NCI-H2196 treated with DMSO at 0.1 percent for 48 hours (cell line): ENCODE measurements at regions not wholly inside any gene's neighbourhood (a gene's known extent, or its start where the extent isn't known, plus 50 kb on each side); places are given as distances from the start of the nearest gene placed in this dataset.
"Not testable (repeated sequence)": the region's sequence is repeated elsewhere in the genome, so short reads cannot be mapped to it uniquely, and the experiment has no call there.

ENCODE experiments used
- DNase-seq: peaks from one replicate; lab custom pipeline; 2025; ENCODE audit not compliant: unreplicated experiment; lab: John Stamatoyannopoulos, UW

DNA sequence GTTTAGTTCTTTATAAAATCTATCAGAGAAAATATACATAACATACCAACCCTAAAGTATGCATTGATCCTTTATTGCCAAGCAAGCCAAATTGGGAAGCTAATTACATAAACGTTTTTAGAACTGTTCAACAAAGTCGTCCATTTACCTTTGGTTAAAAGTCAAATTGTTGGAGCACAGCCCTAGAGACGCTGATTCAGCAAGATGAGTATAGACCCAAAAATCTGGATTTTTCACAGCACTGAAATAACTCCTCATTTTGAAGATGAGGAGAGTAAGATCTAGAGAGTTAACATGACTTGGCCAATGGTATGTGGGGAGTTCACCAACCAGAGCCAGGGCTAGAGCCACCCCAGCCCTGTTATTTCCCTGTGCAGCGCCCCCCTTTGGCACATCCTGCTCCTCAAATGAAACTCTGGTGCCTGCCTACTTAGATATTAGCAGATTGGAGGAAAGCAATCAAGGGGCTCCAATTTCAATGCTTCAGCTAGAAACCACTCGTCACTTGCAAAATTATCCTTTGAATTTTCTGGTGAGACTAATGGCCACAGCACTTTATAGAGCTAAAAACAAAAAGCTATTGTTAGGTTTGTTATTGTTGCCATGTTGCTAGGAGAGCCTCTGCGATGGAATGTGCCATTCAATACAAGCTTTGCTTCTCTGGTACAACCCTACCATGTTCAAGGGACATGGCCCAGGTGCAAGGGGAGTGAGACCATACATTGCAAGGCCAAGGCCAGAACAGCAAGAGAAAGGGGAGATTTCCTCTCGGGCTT is 132.6 kb upstream of the ZEB1 start:
- DNase-seq = no peak

DNA sequence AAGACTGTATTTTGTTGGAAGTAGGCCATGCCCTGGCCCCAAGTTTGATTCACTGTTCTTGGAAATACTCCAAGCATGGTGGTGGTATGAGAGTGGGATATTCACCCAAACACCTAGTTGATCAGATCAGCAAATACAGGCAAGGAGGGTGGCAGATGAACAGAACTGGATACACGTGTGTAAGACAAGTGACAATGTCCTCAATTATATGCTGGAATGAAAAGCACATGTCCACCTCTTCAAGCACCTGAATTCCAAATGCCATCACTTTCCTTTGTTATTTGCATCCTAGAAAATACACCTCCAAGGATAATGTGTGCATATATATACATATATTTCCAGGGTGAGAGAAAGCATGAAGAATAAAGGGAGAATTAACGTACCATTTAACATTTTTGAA is 131.8 kb upstream of the ZEB1 start:
- no peak for DNase-seq

DNA sequence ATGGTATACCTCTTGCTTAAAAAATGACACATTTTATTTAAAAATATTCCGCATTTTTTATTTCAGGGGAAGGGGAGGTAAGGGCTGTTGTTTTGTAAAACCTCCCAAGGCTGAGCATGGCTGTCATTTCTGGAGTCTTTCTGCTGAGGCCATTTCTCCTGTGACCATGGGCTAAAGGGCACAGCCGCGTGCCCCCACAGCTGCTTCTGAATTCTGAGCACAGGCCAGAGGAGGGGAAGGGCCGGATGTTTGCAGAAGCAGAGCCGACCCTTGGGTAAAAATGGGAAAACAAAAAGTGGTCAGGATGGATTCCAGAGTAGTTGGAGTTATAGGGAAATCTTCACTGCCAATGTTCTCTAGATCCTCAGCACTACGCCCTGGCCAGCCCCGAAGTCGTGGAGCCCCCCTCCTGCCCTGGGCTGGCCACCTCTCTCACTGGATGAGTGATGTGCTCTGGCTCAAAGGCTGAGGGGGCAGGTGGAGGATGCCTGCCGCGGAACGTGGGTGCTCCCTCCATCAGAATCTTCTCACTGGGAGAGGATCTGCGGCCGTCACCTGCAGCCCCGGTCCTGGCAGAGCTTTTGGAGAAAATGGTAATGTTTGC is 131.3 kb upstream of the ZEB1 start:
- DNase-seq = no peak

DNA sequence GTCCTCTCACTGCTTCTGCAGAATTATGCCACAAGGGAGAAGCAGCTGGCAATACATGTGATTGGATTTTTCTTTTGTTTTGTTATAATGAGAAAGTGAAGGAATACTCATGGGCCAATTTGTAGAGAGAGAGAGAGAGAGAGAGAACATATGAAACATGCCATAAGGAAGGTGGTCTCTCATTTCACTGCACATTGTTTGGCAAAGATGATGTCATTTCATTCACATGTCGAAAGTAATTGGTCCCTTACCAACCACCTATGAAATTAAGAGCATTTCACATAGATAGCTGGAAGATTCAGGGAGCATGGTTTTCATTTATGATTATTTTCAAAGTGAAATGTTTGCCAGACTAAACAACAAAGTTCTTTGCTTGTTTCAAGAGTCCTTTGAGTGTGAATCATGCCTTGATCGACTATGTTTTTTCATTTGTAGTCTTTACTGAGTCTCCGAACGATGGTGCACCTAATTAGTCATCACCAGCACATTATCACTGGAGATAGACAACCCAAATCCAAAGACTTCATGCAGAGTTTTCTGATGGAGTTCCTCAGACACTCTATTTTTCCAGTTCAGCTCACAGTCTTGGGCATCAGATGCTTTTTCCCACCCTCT is 130.1 kb upstream of the ZEB1 start:
- no peak for DNase-seq

DNA sequence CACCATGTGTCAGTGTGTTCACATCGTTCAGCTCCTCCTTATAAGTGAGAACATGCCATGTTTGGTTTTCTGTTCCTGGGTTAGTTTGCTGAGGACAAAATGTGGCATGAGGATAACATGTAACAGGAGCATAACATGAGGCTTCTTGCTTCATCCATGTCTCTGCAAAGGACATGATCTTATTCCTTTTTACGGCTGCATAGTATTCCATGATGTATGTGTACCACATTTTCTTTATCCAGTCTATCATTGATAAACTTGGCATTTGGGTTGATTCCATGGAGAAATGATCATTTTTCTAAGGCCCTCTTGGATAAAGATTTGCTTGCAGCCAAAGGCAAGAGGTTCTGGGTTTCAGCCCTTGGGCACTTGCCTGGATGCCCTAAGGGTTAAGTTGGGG is 128.5 kb upstream of the ZEB1 start:
- DNase-seq = no peak

DNA sequence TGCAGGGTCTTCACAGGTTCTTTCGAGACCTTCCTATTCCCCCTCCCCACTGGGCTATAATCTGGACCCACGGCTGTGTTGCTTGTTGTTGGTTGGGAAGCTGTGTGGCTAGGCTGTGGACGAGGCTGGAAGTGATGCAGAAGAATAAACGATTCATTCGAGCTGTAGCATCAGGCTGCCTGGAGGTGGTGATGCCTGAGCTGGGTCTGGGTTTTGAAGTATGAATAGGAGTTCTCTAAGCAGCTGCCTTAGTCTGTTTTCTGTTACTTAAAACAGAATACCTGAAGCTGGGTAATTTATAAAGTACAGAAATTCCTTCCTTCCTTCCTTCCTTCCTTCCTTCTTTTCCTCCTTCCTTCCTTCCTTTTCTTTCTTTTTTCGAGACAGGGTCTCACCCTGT is 126.5 kb upstream of the ZEB1 start:
- DNase-seq = no peak

DNA sequence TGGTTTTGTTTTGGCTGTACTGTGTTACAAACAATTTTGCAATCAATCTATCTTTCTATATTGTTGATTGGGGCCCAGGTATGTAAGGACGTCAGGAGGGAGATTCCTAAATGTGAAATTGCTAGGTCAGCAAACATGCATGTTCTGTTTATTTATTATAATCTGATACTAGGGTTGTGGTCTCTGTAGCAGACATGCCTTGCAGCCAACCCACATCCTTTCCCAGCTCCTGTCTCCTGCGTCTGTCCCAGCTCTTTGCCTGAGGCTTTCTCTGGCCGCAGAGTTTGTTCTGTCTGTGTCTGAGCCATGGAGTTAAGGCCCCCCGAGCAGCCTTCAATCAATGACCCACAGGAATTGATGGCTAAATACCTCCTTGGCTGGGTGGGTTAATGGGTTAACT is 124.0 kb upstream of the ZEB1 start:
- no peak for DNase-seq

DNA sequence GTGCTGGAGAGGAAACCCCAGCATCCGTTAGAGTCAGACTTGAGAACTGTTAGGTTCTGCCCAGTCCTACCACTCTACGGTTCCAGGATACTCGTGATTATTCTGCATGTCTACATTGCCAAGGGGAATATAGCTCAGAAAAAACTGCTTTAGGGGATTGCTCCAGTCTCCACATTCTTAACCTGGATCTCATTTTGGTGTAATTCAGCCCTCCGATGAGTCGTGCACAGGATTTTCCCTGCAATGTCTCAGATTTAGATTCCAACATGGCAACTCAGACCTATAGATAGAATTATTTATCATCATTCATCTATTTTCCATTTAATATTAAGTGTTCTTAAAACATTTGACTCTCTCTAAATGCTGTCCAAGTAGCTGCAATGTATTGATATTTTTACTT is 121.1 kb upstream of the ZEB1 start:
- no peak for DNase-seq

DNA sequence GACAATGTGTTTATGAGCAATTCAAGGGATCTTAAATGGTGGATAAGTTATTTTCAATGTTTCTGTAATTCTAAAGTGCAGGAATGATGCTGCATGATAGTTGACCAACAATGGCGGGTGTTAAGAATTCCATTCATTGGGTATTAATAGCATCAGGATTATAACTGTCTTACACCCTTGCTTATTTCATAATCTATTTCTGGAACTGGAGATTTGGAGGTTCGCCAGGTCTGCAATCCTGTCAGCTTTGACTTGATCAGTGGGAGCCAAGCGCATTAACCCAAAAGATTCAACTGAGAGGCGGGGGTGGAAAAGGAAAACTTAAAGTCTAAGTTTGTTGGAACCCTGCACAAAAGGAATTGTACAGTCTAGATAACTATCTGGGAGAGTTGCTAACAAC is 114.9 kb upstream of the ZEB1 start:
- DNase-seq = no peak

DNA sequence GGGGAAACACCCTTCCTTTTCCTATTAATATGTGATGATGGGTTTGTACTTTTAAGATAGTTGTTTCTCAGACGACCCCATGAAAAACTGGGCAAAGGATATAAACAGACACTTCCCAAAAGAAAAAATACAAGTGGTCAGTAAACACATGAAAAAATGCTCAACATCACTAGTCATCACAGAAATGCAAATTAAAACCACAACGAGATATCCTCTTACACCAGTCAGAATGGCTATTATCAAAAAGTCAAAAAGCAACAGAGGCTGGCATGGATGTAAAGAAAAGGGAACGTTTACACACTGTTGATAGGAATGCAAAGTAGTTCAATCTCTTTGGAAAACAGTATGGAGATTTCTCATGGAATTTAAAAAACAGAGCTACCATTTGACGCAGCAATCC is 111.4 kb upstream of the ZEB1 start:
- DNase-seq = no peak

DNA sequence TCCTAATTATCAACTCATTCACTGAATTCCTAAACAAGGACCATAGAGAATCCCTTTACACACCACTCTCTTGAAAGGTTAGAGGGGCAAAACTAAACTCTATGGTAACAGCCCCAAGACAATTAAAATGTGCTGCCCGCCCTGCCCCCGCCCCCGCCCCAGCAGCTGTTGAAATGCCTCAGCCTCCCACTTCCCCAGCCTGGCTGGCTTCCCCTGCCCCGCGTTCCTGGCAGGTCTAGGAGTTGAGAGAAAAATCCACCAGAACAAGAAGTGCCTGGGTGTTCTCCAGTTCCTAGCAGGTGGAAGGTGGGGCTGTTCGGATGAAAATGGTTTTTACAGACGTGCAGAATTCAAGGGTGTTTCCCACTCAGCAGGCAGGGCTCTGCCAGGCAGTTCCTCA is 109.5 kb upstream of the ZEB1 start:
- no peak for DNase-seq

DNA sequence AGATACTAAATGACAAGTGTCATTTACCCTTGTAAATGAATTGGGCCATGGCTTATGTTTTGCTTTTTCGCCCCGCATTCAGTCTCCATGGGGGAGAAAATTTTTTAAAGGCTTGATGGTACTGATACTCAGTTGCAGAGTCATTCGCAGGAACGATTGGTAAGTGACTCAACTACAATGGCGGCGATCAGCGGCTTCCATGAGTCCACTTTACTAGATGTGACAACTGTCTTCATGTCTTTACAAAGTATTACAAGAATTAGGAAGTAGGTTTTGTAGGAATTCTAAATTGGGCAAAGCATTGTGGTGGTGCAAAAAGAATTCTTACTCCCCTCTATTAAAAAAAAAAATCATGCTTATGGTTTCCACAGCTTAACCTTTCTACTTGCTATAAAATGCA is 108.8 kb upstream of the ZEB1 start:
- DNase-seq = no peak

DNA sequence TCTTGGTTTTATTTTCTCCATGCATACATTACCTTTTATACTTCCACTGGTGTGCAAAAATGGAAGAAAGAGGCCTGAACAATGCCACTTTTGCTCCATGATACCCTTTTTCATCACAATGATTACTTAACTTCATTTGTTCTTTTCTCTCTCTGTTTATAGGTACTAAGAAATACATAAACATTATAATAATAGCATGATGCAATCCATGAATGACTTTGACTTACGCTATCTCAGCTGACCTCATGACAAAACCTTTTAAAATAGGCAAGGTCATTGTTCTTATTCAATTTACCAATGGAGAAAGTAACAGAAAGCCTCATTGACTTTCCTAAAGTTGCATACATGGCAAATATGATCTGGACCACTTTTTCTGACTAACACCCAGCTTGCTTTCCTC is 105.1 kb upstream of the ZEB1 start:
- no peak for DNase-seq

DNA sequence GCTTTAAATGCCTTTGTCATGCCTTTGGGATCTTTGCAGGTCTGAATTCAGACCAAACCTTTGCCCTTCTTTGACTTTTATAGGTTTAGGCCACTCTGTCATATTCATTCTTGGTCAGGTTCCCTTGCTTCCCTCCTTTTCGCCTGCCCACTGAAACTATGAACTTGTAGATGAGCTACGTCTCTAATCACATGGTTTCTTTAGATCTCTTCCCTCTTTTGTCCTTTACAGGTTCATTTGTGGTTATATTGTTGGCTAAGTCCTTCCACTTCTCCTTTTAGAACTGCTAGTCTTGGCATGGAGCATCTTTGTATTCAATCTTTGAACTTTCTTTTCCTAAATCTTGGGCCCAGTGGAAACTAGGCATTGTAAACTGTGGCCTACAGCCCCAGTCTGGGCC is 104.0 kb upstream of the ZEB1 start:
- no peak for DNase-seq

DNA sequence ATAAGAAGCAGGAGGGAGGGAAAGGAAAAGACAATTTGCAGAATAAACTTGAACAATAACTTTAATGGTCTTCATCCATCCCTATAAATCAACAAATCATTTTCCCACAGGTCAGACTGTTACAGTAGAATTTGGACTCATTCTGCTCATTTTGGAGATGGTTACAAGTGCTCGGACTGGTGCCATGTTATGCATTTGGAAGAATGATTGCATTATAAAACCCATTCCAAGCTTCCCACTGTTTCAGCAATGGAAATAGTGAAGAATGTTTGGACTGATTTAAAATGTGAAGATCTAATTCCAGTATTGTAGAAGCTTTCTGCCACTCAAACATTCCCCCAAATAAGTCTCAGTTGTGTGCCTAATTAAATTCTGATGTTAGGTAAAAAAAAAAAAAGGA is 99.7 kb upstream of the ZEB1 start:
- DNase-seq = no peak

DNA sequence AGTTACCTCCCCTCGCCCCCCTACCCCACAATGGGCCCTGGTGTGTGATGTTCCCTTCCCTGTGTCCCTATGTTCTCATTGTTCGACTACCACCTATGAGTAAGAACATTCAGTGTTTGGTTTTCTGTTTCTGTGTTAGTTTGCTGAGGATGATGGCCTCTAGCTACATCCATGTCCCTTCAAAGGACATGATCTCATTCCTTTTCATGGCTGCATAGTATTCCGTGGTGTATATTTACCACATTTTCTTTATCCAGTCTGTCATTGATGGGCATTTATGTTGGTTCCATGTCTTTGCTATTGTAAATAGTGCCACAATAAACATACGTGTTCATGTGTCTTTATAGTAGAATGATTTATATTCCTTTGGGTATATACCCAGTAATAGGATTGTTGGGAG is 90.2 kb upstream of the ZEB1 start:
- not testable (repeated sequence) for DNase-seq

DNA sequence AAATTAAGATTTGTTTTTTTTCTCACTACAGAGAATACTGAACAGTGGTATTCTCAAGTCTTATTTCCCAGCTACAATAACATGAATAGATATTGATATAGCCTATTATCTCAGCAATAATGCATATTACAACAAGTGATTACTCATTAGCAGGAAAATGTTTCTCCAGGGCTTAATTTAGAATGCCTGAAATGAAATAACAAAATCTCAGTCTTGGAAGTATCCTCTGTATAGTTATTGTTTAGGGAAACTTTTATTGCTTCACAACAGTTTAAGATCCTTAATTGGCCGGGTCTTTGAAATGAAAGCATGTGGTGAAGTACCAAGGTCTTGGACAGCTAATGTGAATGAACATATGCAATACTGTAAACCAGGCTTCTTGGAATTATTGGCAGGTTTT is 79.1 kb upstream of the ZEB1 start:
- DNase-seq = no peak

DNA sequence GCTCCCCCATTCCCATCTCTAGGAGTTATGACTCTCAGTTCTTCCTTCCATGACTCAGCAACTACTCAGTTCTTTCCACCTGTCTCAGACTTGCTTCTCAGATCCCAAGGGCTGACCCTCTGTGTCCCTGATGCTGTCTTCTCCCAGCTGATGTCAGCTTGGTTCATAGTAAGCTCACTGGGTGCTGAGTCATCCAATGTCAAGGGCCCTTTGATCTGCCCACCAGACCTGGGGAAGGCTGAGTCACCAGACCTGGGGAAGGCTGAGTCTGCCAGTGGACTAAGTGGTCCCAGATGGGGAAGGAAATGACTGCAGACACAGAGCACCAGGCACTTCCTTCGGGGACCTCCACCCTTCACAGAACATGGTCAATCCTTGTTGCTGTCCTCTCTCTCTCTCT is 76.1 kb upstream of the ZEB1 start:
- no peak for DNase-seq

DNA sequence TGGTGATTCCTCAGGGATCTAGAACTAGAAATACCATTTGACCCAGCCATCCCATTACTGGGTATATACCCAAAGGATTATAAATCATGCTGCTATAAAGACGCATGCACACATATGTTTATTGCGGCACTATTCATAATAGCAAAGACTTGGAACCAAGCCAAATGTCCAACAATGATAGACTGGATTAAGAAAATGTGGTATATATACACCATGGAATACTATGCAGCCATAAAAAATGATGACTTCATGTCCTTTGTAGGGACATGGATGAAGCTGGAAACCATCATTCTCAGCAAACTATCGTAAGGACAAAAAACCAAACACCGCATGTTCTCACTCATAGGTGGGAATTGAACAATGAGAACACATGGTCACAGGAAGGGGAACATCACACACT is 67.9 kb upstream of the ZEB1 start:
- not testable (repeated sequence) for DNase-seq

DNA sequence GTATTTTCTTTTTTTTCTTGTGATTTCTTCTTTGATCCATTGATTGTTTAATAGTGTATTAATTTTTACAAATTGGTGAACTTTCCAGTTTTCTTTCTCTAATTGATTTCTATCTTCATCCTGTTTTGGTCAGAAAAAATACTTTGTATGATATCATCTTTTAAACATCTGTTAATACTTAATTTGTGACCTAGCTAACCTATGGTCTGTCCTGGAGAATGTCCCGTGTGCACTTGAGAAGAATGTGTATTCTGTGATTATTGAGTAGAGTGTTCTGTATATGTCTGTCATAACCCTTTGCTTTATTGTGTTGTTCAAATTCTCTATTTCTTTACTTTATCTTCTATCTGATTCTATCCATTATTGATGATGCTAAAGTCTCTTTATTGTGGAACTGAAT is 65.8 kb upstream of the ZEB1 start:
- DNase-seq = no peak

DNA sequence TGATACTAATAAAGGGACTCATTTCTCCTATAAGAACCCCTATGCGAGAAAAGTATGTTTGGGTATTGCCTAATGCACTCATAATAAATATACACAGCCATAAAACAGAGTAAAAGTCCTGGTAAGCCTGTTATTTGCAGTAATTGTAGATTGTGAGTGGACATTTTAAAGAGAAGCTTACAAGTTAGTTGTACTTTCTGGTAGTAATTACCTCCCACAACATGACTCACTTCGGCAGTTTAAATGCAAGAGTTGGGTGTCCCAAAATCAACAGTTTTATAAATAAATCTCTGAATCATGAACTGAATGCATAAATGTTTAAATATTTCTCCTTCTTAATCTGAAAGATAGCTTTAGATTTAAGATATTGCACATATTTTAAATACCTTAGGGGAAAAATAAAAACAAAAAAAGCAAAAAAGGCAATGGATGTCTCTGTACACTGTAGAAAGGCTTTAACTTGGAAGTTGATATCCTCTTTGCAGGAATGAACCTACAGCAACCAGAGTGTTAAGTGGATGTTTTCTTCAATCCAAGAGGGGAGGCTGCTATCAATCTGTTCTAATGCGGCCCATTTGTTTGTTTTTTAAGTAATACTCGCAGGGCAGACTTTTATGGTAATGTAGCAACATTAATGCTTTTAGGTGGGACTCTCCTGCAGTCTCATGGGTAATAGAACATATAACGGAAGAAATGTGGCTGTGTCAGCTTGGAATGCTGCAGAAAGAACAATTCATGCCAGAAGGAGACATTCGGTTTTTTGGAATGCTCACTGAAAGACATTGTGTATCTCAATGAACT is 57.3 kb upstream of the ZEB1 start:
- DNase-seq = no peak

DNA sequence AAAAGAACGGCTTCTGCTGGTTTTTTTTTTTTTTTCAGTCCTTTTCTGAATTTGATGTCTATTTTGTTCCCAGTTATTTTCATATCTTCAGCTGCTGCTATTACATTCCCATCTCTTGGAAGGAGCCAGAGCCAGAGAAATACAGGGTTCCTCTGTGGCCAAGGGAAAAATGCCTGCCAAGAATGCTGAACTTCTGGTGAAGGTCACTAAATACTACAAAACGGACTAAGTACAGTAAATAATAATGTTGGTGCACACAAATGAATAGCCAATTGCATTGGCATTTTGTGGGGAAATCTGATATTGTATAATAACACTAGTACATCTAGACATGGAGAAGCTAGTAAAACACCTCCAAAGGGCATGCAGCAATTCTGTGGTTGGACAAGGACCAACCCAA is 56.3 kb upstream of the ZEB1 start:
- DNase-seq = no peak
